GM19438 (cell line): ENCODE measurements at regions not wholly inside any gene's neighbourhood (a gene's known extent, or its start where the extent isn't known, plus 50 kb on each side); places are given as distances from the start of the nearest gene placed in this dataset.
"Not testable (repeated sequence)": the region's sequence is repeated elsewhere in the genome, so short reads cannot be mapped to it uniquely, and the experiment has no call there.

Experiments used
- ATAC-seq: cut with Tn5 transposase; IDR thresholded peaks from one replicate; pipeline ENCODE4 v1.9.1; 2021; ENCODE audit warnings: low read depth; ENCODE audit not compliant: unreplicated experiment

DNA sequence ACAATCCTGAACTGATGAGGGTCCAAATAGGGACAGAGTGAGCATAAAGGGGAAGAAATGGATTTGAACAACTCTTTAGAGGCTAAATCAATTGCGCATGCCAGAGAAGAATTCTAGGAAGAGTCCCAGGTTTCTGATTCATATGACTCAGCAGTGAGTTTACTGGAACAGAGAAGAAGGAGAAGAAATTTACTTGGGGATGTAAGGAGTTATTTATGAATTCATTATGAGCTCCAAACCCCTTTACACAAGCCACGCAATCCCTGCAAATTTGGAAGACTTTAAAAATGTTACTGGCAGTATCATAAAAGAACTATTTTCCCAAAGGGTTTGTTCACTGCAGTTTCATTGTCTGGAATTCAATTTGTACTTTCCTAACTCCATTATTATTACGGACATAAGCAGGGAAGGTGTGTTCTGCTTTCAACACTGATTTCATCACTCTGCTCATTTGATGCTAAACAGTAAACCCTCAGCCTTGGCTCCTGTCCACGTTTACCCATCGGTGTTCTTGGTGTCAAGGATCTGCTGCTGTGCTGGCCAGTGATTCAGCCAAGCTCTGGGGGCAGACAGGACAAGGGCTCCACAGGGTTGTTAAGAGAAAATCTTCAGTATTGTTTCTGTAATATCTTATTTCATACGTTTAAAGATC lies 273.7 kb downstream of the HNRNPD start:
- no peak for ATAC-seq

DNA sequence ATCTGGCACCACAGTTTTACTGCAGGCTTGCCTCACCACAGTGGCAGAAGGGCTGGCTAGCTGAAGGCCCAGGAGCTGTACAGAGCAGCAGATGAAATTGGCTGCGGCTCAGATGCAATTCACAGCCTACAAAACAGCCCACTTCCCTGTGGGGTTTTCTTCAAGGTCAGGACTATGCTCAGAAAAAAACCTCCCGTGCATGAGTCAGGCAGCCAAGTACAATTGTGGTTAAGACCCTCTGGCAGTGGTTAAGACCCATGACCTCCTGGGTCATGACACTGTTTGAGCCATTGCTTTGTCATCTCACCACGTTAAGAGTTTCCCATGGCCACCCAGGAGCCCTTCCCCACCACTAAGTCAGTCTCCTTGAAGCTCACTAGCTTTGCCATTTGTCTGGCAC lies 276.3 kb downstream of the HNRNPD start:
- no peak for ATAC-seq

DNA sequence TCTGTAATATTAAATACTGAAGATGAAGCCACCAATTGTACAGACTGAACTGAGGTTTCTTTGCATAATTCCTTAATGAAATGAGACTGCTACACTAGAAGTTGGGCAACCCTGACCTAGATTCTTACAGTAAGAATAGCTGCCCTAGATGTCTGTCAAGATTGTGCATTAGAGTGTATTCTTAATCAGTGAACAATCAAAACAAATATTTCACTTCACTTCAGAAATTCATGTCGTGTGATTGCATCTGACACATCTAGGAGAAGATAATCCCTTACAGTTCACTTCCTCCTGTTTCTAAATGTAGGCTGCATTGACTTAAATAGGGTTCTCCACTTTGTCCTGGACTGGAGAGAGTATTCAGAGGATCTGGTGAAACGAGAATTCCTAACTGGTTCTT lies 283.1 kb downstream of the HNRNPD start:
- no peak for ATAC-seq

DNA sequence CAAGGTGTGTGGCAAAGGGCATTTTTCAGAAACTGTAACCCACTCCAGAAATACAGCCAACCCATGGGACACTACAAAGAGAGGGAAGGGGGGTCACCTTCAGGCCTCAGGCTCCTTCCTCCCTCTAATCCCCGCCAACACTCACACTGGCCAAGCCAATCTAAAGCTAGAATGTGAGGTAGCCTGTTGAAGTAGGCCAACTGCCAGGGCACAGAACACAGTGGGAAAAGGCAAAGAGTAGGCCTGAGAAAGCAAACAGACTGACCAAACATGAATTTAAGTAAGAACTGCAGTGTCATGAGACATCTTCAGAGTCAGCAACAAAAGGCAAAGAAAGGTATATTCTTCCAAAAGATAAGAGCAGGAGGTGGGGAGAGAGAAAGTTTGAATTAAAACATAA lies 289.0 kb downstream of the HNRNPD start:
- no peak for ATAC-seq

DNA sequence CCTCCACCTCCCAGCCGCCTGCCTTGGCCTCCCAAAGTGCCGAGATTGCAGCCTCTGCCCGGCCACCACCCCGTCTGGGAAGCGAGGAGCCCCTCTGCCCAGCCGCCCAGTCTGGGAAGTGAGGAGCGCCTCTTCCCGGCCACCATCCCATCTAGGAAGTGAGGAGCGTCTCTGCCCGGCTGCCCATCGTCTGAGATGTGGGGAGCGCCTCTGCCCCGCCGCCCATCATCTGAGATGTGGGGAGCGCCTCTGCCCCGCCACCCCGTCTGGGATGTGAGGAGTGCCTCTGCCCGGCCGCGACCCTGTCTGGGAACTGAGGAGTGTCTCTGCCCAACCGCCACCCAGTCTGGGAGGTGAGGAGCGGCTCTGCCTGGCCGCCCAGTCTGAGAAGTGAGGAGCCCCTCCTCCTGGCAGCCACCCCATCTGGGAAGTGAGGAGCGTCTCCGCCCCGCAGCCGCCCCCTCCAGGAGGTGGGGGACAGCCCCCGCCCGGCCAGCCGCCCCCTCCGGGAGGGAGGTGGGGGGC lies 296.3 kb downstream of the HNRNPD start:
- not testable (repeated sequence) for ATAC-seq

DNA sequence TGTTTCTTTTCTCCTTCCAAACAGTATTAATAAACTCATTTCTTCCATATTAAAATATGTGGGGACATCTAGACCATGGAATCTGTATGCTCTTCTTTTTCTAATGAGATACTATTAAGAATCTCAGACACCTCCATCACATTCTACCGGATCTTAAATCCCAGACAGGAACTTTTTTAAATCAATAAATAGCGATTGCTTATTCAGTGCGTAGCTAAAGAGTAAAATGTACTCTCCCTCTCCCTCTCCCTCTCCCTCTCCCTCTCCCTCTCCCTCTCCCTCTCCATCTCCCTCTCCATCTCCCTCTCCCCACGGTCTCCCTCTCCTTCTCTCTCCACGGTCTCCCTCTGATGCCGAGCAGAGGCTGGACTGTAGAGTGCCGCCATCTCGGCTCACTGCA lies 297.0 kb downstream of the HNRNPD start:
- no peak for ATAC-seq

DNA sequence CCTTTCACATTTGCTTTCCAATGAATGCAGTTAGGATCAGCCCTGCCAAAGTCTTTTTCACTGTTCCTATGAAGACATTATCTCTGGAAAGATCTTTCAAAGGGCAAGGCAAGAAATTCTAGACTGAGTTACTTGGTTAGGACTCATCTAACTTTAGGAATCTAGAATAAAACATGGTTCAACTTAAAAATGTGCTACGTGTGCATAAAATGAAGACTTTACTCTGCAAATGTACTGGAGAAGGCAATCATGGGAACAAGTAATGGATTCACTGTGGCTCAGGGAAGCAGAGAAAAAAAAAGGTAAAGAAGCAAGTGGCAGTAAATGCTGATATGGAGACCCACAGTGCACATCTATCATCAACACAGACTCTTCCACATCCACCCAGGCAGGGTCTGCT lies 297.4 kb downstream of the HNRNPD start:
- ATAC-seq = no peak

DNA sequence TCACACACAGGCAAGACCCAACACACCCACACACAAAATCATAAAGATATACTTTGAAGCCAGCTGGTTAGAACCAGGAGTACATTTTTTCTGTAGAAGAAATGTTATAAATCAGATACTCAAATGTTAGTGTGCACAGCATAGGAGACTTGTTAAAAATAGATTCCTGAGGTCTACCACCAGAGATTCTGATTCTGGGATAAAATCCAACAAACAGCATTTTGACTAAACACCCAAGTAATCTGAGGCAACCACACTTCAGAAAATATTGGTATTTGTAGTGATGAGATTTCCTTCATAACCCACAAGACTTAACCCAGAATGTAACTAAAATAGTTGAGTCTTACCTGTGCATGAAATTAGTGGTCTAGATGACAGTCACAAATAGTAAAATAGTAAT lies 301.8 kb downstream of the HNRNPD start:
- ATAC-seq = no peak

DNA sequence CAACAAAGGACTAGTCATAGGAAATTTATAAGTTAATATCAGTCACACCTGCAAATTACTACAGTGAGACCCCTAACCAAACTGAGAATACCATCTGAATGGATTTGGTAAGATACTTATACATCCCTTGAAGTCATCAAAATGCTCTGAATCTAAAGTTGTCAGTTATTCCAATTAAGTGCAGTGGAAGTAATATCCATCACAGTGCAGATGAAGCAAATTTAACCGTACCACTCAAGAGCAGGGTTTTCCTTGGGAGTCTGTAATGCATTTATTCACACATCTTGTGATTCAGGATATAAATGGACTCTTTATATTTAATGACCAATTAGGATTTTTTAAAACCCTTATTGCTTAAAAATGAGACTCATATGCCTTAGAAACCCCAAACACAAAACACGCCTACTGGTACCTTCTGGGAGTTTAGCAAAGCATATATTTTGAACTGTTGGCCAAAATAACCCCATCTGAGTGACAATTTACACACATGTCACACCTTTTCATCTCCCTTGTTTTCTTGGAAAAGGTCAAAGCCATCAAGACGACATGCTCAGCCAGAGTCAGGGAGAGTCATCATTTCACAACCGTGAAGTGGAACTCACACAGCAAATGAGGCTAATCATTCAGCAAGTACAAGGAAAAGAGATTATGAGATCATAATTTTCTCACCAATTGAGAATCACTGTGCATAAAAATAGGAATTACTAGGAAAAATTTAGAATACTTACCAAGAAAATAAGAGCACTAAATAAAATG lies 303.7 kb downstream of the HNRNPD start:
- no peak for ATAC-seq

DNA sequence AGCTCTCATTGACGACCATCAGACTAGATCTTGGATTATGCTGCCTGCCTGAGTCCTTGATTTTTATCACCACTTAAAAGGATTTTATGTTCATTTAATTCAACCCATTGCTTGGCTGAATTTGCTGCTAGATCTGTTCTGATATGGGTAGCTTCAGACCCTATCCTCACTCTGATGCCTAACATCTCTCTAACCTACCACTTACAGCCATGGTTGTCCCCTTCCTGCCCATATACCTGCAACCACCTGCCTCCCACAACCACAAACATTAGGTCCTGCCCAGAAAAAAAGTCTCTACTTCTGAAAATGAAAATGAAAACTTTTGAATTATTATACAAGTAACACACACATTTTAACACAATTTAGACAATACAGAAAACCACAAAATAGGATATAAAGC lies 310.8 kb downstream of the HNRNPD start:
- ATAC-seq = no peak

DNA sequence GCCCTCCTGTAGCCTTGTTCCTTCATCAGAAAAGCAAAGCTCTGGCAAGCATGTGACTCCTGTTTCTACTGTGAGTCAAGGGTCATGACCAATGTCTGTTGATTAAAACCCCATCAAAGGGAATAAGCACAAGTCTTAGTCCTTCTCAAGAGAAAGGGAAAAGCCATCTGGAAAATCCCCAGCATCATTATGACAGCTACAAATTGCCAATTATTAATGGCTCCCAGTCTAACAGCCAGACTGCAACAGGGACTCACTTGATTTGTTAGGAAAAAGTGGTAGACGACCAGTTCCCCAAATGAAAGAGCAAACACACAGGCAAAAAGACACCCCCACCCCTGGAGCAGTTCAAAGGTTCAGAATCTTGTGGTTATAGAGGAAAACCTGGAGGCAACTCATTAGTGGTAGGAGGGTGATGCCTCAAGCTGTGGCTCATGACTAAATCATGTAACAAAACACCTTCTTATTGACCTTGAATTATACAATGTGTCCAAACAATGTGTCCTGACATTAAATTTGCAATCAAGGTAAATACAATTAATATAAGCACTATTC lies 315.7 kb downstream of the HNRNPD start:
- no peak for ATAC-seq

DNA sequence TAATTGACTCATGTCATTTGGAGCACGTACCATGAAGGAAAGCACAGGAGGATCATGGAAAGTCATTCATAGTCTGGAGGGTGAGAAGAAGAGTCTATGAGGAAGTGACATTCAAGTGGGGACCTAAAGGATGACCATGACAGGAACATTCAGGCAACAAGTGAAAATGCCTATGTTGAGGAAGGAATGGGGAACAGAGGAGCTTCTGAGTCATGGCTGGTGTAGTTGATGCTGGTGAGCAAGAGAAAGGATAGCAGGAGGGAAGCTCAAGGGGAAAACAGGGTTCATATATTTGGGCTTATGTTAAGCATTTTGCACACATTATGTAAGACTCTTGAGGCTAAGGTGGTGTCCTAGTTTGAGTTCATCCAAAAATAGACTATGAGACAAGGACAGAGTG lies 318.6 kb downstream of the HNRNPD start:
- ATAC-seq = no peak

DNA sequence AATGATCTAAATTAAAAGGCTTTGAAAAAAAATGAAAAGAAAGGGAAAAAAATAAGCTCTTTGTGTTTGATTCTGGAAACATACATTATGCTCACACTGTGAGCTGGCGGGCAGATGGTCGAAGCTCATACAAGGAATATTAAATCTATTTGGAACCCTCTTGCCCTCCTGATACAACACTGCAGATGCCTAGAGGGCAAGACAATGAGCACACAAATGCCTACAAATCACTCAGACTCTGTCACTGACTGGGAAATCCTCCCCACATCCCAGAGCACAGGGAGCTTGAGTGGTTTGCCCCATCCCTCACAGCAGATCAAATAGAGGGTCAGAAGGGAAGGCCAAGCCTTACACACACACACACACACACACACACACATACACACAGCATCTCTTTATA lies 320.4 kb downstream of the HNRNPD start:
- no peak for ATAC-seq

DNA sequence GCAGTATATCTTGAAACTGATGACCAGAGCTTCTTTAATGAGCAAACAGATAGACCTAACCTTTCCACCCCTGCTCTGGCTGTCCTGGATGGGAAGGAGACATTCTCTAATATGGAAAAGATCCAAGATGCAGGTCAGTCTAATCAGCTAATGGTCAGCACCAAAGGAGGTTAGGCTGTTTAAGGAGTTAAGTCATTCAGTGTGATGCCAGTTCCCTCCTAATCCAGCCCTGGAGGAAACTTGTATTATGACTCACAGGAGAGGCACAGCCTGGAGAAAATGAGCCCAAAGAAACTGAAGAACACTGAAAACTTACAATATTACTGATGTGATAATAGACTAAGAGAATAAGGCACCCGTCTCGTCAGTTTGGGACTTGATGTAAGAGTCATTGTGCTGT lies 323.0 kb downstream of the HNRNPD start:
- no peak for ATAC-seq

DNA sequence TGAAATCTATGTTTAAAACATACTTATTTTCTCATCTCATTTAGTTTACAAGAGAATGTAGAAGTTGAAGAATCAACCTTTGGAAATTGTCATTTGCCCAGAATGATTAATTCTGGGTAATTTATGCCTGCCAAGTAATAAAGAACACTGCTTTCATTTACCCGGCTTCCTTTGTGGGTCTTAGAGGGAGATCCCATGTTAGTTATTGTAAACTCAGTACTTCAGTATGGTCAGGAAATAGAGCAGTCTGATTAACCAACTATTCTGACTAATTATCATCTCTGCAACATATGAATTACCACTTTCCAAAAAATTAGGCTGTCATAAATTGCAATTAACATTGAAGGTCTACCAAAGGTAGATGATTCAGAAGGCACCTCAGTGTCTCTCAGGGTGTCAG lies 324.5 kb downstream of the HNRNPD start:
- no peak for ATAC-seq

DNA sequence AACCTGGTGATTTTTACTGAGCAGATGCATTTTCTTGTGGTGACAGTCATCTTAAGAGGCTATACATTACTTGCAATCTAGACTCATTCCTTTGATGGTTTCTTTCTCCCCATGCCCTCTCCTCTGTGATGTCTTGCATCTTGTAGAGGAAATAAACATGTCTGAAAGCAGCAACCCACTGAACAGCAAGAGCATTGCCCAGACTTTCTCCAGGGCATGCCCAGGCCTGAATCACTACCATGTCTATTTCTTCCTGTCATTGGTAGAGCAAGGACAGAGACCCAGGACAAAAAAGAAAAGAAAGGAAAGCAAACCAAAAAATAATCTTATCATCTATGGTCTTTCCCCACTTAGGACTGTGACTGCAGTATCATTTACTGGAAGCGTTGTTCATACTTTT lies 326.1 kb downstream of the HNRNPD start:
- no peak for ATAC-seq

DNA sequence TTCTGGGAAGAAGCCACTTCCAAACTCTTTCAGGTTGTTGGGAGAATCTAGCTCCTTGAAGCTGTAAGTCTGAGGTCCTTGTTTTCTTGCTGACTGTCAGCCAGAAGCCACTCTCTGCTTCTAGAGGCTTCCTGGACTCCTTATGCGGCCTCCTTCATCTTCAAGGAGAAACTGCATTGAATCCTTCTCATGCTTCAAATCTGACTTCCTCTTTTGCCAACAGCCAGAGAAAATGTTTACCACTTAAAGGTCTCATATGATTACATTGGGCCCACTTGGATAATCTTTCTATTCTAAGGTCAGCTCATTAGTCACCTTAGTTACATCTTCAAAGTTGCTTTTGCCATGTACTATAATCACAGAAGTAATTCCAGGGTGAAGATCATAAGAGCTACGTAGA lies 327.0 kb downstream of the HNRNPD start:
- ATAC-seq = no peak

DNA sequence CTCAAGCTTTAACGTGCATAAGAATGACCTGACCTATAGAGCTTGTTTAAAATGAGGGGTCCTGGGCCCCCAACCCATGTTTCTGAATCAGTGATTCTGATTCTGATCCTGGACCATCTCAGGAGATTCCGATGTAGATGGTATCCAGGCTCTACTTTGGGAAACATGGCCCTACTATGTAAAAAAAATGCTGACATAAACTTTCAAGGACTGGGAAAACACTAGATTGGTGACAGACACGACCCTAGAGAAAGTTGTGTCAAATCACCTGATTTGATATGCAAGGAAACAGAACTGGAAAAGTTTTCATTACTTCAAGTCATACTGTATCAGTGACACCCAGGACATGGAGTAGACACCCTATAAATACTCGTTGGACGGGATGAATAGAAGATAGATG lies 328.5 kb downstream of the HNRNPD start:
- ATAC-seq = no peak

DNA sequence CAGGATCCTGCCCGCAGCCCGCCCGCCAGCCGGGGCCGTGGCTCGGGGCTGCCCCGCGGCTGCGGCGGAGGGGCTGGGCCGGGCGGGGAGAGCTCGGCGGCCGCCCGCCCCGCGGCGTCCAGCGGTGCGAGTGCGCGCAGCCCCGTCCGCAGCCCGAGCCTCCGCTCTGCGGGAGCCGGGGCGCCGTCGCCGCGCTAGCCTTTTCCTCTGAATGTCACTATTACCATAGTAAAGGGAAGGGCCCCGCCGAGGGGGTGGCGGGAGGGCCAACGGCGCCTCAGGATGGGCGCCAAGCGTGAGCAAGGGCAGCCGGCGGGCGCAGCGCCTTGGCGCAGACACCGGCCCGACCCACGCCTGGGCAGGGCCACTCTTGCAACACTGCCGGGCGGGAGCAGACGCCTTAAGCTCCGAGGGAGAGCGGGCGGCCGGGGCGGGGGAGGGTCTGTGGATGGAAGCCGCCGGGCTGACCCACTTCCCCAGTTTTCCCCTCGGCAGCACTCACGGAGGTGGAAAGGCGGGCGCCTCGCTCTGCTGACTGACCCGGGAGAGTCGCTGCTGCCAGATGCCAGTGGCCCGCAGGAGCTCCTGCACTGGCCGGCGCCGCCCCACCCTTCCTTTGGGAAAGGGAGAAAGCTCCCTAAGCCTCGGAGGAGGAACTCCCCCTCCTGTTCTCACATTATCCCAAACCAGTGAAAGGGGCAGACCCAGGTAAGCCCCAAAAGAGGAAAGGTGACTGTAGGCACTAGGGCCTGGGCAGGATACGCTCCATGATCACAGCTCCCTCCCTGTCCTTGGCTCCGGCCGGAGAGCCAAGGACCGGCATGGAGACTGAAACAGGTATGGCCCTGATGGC lies 329.4 kb downstream of the HNRNPD start:
- no peak for ATAC-seq

DNA sequence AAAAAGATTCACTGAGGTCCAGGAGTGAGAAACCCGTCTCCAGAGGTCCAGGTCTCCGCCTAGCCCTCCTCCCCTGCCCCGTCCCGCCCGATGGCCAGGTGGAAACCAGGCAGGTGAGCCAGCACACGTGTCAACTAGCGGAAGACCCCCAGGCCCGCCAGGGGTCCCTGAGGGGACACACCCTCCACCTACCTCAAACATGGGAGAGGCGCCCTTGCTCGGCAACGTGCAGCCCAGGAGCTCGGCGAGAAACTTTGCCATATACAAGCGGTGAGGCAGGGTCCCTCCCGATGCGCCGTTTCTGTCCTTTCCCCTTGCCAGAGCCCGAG lies 330.0 kb downstream of the HNRNPD start:
- ATAC-seq = no peak
